Neural cell (in vitro differentiated cells): ENCODE measurements at regions not wholly inside any gene's neighbourhood (a gene's known extent, or its start where the extent isn't known, plus 50 kb on each side); places are given as distances from the start of the nearest gene placed in this dataset.

ENCODE experiments used
- H2AFZ ChIP-seq: fragments of 200-600, 300-800 bp; sonication (generic), shearing (Covaris generic); 2 replicates; pipeline ENCODE4 v1.6.0; 2014; ENCODE audit warnings: low read depth, mild to moderate bottlenecking, antibody characterized with exemption, low read length, moderate library complexity
- H3F3A ChIP-seq: fragments of 200-600 bp; shearing (Covaris generic); 2 replicates; pipeline ENCODE4 v1.6.1; 2016; ENCODE audit warnings: mild to moderate bottlenecking, moderate library complexity, mixed read lengths, antibody characterized with exemption, low read length; ENCODE audit not compliant: insufficient read depth, poor library complexity, severe bottlenecking
- H3K27ac ChIP-seq: fragments of 200-600, 300-800 bp; sonication (generic), shearing (Covaris generic); 2 replicates; pipeline ENCODE4 v1.5.1; 2014; ENCODE audit warnings: mild to moderate bottlenecking, low read length, moderate library complexity
- H3K27me3 ChIP-seq: fragments of 300-800, 200-600 bp; sonication (generic), shearing (Covaris generic); 2 replicates; pipeline ENCODE4 v1.6.0; 2014; ENCODE audit warnings: mild to moderate bottlenecking, low read depth, low read length, moderate library complexity; ENCODE audit not compliant: insufficient read depth
- H3K36me3 ChIP-seq: fragments of 300-800, 200-600 bp; sonication (generic), shearing (Covaris generic); 2 replicates; pipeline ENCODE4 v1.5.1; 2014; ENCODE audit warnings: mild to moderate bottlenecking, antibody characterized with exemption, low read length, moderate library complexity; ENCODE audit not compliant: insufficient read depth
- H3K4me2 ChIP-seq: fragments of 300-800, 200-600 bp; sonication (generic), shearing (Covaris generic); 2 replicates; pipeline ENCODE4 v1.6.0; 2014; ENCODE audit warnings: mild to moderate bottlenecking, low read length
- H3K4me3 ChIP-seq: fragments of 300-800, 200-600 bp; sonication (generic), shearing (Covaris generic); 2 replicates; pipeline ENCODE4 v1.5.1; 2014; ENCODE audit warnings: mild to moderate bottlenecking, low read length, moderate library complexity
- H3K79me2 ChIP-seq: fragments of 200-600 bp; shearing (Covaris generic); replicated peaks from 2 replicates; pipeline ENCODE4 v1.6.0; 2014; ENCODE audit warnings: mild to moderate bottlenecking, low read length, moderate library complexity; ENCODE audit not compliant: insufficient read depth
- H3K9ac ChIP-seq: fragments of 300-800, 200-600 bp; sonication (generic), shearing (Covaris generic); 2 replicates; pipeline ENCODE4 v1.6.1; 2016; ENCODE audit warnings: mild to moderate bottlenecking, low read length, mixed read lengths
- H3K9me2 ChIP-seq: fragments of 200-600 bp; shearing (Covaris generic); 2 replicates; pipeline ENCODE4 v1.6.1; 2016; ENCODE audit warnings: mild to moderate bottlenecking, low read length, mixed read lengths; ENCODE audit not compliant: insufficient read depth
- H3K9me3 ChIP-seq: fragments of 200-600, 300-800 bp; sonication (generic), shearing (Covaris generic); 2 replicates; pipeline ENCODE4 v1.6.1; 2016; ENCODE audit warnings: mild to moderate bottlenecking, mixed run types, low read length, moderate library complexity, mixed read lengths
- H4K20me1 ChIP-seq: fragments of 200-600 bp; shearing (Covaris generic); 2 replicates; pipeline ENCODE4 v1.6.1; 2016; ENCODE audit warnings: mild to moderate bottlenecking, mixed run types; ENCODE audit not compliant: insufficient read depth
- EP300 ChIP-seq: fragments of 450-650 bp; conservative IDR thresholded peaks from 2 replicates; pipeline ENCODE4 v1.6.1; 2014; ENCODE audit warnings: antibody characterized with exemption, mild to moderate bottlenecking, moderate library complexity; ENCODE audit not compliant: poor library complexity, severe bottlenecking
- EZH2 ChIP-seq: fragments of 200-600, 300-800 bp; shearing (Covaris generic), sonication (generic); IDR thresholded peaks from 2 replicates; pipeline ENCODE4 v1.6.1; 2014; ENCODE audit warnings: antibody characterized with exemption, low read length, borderline replicate concordance, mild to moderate bottlenecking; ENCODE audit not compliant: insufficient read depth, poor library complexity, severe bottlenecking
- MXI1 ChIP-seq: fragments of 450-650 bp; conservative IDR thresholded peaks from 2 replicates; pipeline ENCODE4 v1.6.1; 2014; ENCODE audit warnings: antibody characterized with exemption, mild to moderate bottlenecking; ENCODE audit not compliant: poor library complexity, severe bottlenecking
- POLR2AphosphoS5 ChIP-seq: IDR thresholded peaks from 2 replicates; pipeline ENCODE4 v1.6.1; 2012
- RAD21 ChIP-seq: fragments of 450-650 bp; conservative IDR thresholded peaks from 2 replicates; pipeline ENCODE4 v1.6.1; 2014; ENCODE audit warnings: antibody characterized with exemption, mild to moderate bottlenecking, moderate library complexity
- SMC3 ChIP-seq: fragments of 450-650 bp; conservative IDR thresholded peaks from 2 replicates; pipeline ENCODE4 v1.6.1; 2014; ENCODE audit warnings: antibody characterized with exemption, mild to moderate bottlenecking, moderate library complexity; ENCODE audit not compliant: poor library complexity
- TAF1 ChIP-seq: IDR thresholded peaks from 2 replicates; pipeline ENCODE4 v1.6.1; 2012; ENCODE audit warnings: low read depth
- TF ChIP-seq, protein P1 (sequence below): fragments of 450-650 bp; IDR thresholded peaks from 2 replicates; pipeline ENCODE4 v1.5.1; 2014; ENCODE audit warnings: antibody characterized with exemption, mild to moderate bottlenecking, moderate library complexity; ENCODE audit not compliant: poor library complexity, severe bottlenecking
- TF ChIP-seq, protein P2 (sequence below): IDR thresholded peaks from 2 replicates; pipeline ENCODE4 v1.6.1; 2012; ENCODE audit warnings: borderline replicate concordance

- no peak overlapping the region for H3K27ac ChIP-seq
- TF ChIP-seq, protein P1, sequence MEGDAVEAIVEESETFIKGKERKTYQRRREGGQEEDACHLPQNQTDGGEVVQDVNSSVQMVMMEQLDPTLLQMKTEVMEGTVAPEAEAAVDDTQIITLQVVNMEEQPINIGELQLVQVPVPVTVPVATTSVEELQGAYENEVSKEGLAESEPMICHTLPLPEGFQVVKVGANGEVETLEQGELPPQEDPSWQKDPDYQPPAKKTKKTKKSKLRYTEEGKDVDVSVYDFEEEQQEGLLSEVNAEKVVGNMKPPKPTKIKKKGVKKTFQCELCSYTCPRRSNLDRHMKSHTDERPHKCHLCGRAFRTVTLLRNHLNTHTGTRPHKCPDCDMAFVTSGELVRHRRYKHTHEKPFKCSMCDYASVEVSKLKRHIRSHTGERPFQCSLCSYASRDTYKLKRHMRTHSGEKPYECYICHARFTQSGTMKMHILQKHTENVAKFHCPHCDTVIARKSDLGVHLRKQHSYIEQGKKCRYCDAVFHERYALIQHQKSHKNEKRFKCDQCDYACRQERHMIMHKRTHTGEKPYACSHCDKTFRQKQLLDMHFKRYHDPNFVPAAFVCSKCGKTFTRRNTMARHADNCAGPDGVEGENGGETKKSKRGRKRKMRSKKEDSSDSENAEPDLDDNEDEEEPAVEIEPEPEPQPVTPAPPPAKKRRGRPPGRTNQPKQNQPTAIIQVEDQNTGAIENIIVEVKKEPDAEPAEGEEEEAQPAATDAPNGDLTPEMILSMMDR: no peak
- TF ChIP-seq TAF1 (no peak), SMC3 (no peak), MXI1 (no peak), EZH2 (no peak), RAD21 (no peak), EP300 (no peak), POLR2AphosphoS5 (no peak)
- TF ChIP-seq, protein P2, sequence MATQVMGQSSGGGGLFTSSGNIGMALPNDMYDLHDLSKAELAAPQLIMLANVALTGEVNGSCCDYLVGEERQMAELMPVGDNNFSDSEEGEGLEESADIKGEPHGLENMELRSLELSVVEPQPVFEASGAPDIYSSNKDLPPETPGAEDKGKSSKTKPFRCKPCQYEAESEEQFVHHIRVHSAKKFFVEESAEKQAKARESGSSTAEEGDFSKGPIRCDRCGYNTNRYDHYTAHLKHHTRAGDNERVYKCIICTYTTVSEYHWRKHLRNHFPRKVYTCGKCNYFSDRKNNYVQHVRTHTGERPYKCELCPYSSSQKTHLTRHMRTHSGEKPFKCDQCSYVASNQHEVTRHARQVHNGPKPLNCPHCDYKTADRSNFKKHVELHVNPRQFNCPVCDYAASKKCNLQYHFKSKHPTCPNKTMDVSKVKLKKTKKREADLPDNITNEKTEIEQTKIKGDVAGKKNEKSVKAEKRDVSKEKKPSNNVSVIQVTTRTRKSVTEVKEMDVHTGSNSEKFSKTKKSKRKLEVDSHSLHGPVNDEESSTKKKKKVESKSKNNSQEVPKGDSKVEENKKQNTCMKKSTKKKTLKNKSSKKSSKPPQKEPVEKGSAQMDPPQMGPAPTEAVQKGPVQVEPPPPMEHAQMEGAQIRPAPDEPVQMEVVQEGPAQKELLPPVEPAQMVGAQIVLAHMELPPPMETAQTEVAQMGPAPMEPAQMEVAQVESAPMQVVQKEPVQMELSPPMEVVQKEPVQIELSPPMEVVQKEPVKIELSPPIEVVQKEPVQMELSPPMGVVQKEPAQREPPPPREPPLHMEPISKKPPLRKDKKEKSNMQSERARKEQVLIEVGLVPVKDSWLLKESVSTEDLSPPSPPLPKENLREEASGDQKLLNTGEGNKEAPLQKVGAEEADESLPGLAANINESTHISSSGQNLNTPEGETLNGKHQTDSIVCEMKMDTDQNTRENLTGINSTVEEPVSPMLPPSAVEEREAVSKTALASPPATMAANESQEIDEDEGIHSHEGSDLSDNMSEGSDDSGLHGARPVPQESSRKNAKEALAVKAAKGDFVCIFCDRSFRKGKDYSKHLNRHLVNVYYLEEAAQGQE: no peak
- no peaks in the 10 kb centered on the region for H3K27me3 ChIP-seq
- H3K36me3 ChIP-seq: peaks cover 3% of the 10 kb centered on the region
- H3F3A ChIP-seq: no peaks in the 10 kb centered on the region
- H3K79me2 ChIP-seq: no peaks in the 10 kb centered on the region
- H3K4me2 ChIP-seq: no peak overlapping the region
- no peak overlapping the region for H3K4me3 ChIP-seq
- H3K9me3 ChIP-seq: no peaks in the 10 kb centered on the region
- H4K20me1 ChIP-seq: no peaks in the 10 kb centered on the region
- H3K9ac ChIP-seq: no peak overlapping the region
- no peaks in the 10 kb centered on the region for H3K9me2 ChIP-seq
- no peak overlapping the region for H2AFZ ChIP-seq
These were observed 171.8 kb upstream of the PACRGL start for GRCh38 chr4:20528508-20528907.

DNA sequence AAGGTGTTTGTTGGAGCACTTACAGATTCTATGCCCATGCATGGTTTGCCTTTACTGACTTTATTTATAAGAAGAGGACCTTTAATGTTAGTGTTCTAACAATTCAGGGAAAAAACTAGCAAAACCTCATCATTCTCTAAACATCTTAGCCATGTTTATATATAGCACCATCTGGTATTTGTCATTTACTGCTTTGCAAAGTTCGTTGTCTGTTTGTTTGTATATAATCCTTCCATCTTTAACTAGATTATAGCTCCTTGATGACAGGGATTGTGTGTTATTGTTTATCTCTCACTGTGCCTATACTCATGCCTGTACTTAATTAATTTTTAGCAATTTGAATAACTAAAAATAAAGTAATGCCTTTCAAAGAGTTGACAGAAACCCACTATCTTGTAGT is 170.6 kb upstream of the PACRGL start:
- peaks cover 3% of the 10 kb centered on the region for H3K36me3 ChIP-seq
- H2AFZ ChIP-seq: no peak overlapping the region
- H3K27me3 ChIP-seq: no peaks in the 10 kb centered on the region
- H3K27ac ChIP-seq: no peak overlapping the region
- TF ChIP-seq SMC3 (no peak), RAD21 (no peak), EZH2 (no peak), TAF1 (no peak), EP300 (no peak), MXI1 (no peak), POLR2AphosphoS5 (no peak)
- TF ChIP-seq, protein P2: no peak
- TF ChIP-seq, protein P1: no peak
- H4K20me1 ChIP-seq: no peaks in the 10 kb centered on the region
- H3K4me3 ChIP-seq: no peak overlapping the region
- no peak overlapping the region for H3K4me2 ChIP-seq
- no peaks in the 10 kb centered on the region for H3K9me3 ChIP-seq
- no peaks in the 10 kb centered on the region for H3K9me2 ChIP-seq
- no peak overlapping the region for H3K9ac ChIP-seq
- no peaks in the 10 kb centered on the region for H3F3A ChIP-seq
- H3K79me2 ChIP-seq: no peaks in the 10 kb centered on the region
